ENCODE measurements at regions not wholly inside any gene's neighbourhood (a gene's known extent, or its start where the extent isn't known, plus 50 kb on each side); places are given as distances from the start of the nearest gene placed in this dataset.

GRCh38 chr6:21970569-21971300, 326.1 kb downstream of the PRL start:
- H3K79me2 ChIP-seq (ENCODE audit: low read length), result no peaks in the 10 kb centered on the region
- no peak overlapping the region for H2AFZ ChIP-seq (ENCODE audit: low read length)
- no peaks in the 10 kb centered on the region for H3K36me3 ChIP-seq (replicated peaks; ENCODE audit: insufficient read depth, low read length)
- H3K27me3 ChIP-seq (replicated peaks; ENCODE audit: insufficient read depth, low read length), result no peaks in the 10 kb centered on the region
- no peak overlapping the region for H3K4me3 ChIP-seq (ENCODE audit: low read length)
- H3K9me2 ChIP-seq (replicated peaks; ENCODE audit: insufficient read depth, low read length), result no peaks in the 10 kb centered on the region
- no peak for TF ChIP-seq CTCF (IDR thresholded peaks at IDR 0.05; ENCODE audit: low read length)
- no peak for TF ChIP-seq EZH2phosphoT487 (IDR thresholded peaks at IDR 0.05; ENCODE audit: low read length)
- TF ChIP-seq EZH2 (optimal IDR thresholded peaks at IDR 0.05; ENCODE audit: low read depth, low read length), result no peak
- no peaks in the 10 kb centered on the region; the same call in 1 of the 2 replicates for H3K9me3 ChIP-seq (replicated peaks; ENCODE audit: insufficient read depth, low read length)
- H3K4me2 ChIP-seq (ENCODE audit: low read depth, low read length), result no peak overlapping the region
- DNase-seq, result no peak
- no peaks in the 10 kb centered on the region for H3F3A ChIP-seq (ENCODE audit: insufficient read depth, low read length)
- no peaks in the 10 kb centered on the region for H3K4me1 ChIP-seq (ENCODE audit: low read length)
- H3K9ac ChIP-seq (ENCODE audit: low read length), result no peak overlapping the region
- no peak overlapping the region for H3K27ac ChIP-seq (ENCODE audit: low read length)
- no peaks in the 10 kb centered on the region for H4K20me1 ChIP-seq (ENCODE audit: insufficient read depth, low read length)

GRCh38 chr6:21971541-21971940, 325.3 kb downstream of the PRL start:
- Histone ChIP-seq H3K4me3 (ENCODE audit: low read length) (no peak overlapping the region), H3K27ac (ENCODE audit: low read length) (no peak overlapping the region), H3K27me3 (replicated peaks; ENCODE audit: insufficient read depth, low read length) (no peaks in the 10 kb centered on the region), H3K36me3 (replicated peaks; ENCODE audit: insufficient read depth, low read length) (no peaks in the 10 kb centered on the region), H3K4me1 (ENCODE audit: low read length) (no peaks in the 10 kb centered on the region), H3K79me2 (ENCODE audit: low read length) (no peaks in the 10 kb centered on the region), H4K20me1 (ENCODE audit: insufficient read depth, low read length) (no peaks in the 10 kb centered on the region), H2AFZ (ENCODE audit: low read length) (no peak overlapping the region), H3K9me2 (replicated peaks; ENCODE audit: insufficient read depth, low read length) (no peaks in the 10 kb centered on the region), H3K9me3 (replicated peaks; ENCODE audit: insufficient read depth, low read length) (no peaks in the 10 kb centered on the region; the same call in 1 of the 2 replicates), H3F3A (ENCODE audit: insufficient read depth, low read length) (no peaks in the 10 kb centered on the region), H3K9ac (ENCODE audit: low read length) (no peak overlapping the region), H3K4me2 (ENCODE audit: low read depth, low read length) (no peak overlapping the region)
- no peak for DNase-seq
- no peak for TF ChIP-seq EZH2 (optimal IDR thresholded peaks at IDR 0.05; ENCODE audit: low read depth, low read length)
- no peak for TF ChIP-seq EZH2phosphoT487 (IDR thresholded peaks at IDR 0.05; ENCODE audit: low read length)
- TF ChIP-seq CTCF (IDR thresholded peaks at IDR 0.05; ENCODE audit: low read length), result no peak

GRCh38 chr6:21972516-21972915, 324.3 kb downstream of the PRL start:
- H3K9ac ChIP-seq (ENCODE audit: low read length), result no peak overlapping the region
- H3F3A ChIP-seq (ENCODE audit: insufficient read depth, low read length), result no peaks in the 10 kb centered on the region
- no peak overlapping the region for H3K27ac ChIP-seq (ENCODE audit: low read length)
- H3K79me2 ChIP-seq (ENCODE audit: low read length), result no peaks in the 10 kb centered on the region
- TF ChIP-seq EZH2phosphoT487 (IDR thresholded peaks at IDR 0.05; ENCODE audit: low read length), result no peak
- no peak overlapping the region for H3K4me2 ChIP-seq (ENCODE audit: low read depth, low read length)
- H4K20me1 ChIP-seq (ENCODE audit: insufficient read depth, low read length), result no peaks in the 10 kb centered on the region
- no peaks in the 10 kb centered on the region; the same call in 1 of the 2 replicates for H3K9me3 ChIP-seq (replicated peaks; ENCODE audit: insufficient read depth, low read length)
- DNase-seq, result no peak
- H3K9me2 ChIP-seq (replicated peaks; ENCODE audit: insufficient read depth, low read length), result no peaks in the 10 kb centered on the region
- H3K36me3 ChIP-seq (replicated peaks; ENCODE audit: insufficient read depth, low read length), result no peaks in the 10 kb centered on the region
- H2AFZ ChIP-seq (ENCODE audit: low read length), result no peak overlapping the region
- H3K4me1 ChIP-seq (ENCODE audit: low read length), result no peaks in the 10 kb centered on the region
- no peaks in the 10 kb centered on the region for H3K27me3 ChIP-seq (replicated peaks; ENCODE audit: insufficient read depth, low read length)
- H3K4me3 ChIP-seq (ENCODE audit: low read length), result no peak overlapping the region

- H3K36me3 ChIP-seq (replicated peaks; ENCODE audit: insufficient read depth, low read length), result no peaks in the 10 kb centered on the region
Measured at GRCh38 chr6:21977346-21977745, 319.5 kb downstream of the PRL start.

More at GRCh38 chr6:21977346-21977745, 319.5 kb downstream of the PRL start:
- H3K4me2 ChIP-seq (ENCODE audit: low read depth, low read length), result no peak overlapping the region
- H3K4me1 ChIP-seq (ENCODE audit: low read length), result no peaks in the 10 kb centered on the region
- TF ChIP-seq EZH2 (optimal IDR thresholded peaks at IDR 0.05; ENCODE audit: low read depth, low read length) (no peak), CTCF (IDR thresholded peaks at IDR 0.05; ENCODE audit: low read length) (no peak), EZH2phosphoT487 (IDR thresholded peaks at IDR 0.05; ENCODE audit: low read length) (no peak)
- no peaks in the 10 kb centered on the region for H3K9me2 ChIP-seq (replicated peaks; ENCODE audit: insufficient read depth, low read length)
- H3K9ac ChIP-seq (ENCODE audit: low read length), result no peak overlapping the region
- no peaks in the 10 kb centered on the region for H3F3A ChIP-seq (ENCODE audit: insufficient read depth, low read length)
- H2AFZ ChIP-seq (ENCODE audit: low read length), result no peak overlapping the region
- H4K20me1 ChIP-seq (ENCODE audit: insufficient read depth, low read length), result no peaks in the 10 kb centered on the region
- no peak overlapping the region for H3K4me3 ChIP-seq (ENCODE audit: low read length)
- no peaks in the 10 kb centered on the region for H3K79me2 ChIP-seq (ENCODE audit: low read length)
- H3K27ac ChIP-seq (ENCODE audit: low read length), result no peak overlapping the region
- no peaks in the 10 kb centered on the region for H3K27me3 ChIP-seq (replicated peaks; ENCODE audit: insufficient read depth, low read length)
- DNase-seq, result no peak
- H3K9me3 ChIP-seq (replicated peaks; ENCODE audit: insufficient read depth, low read length), result no peaks in the 10 kb centered on the region; the same call in 1 of the 2 replicates

Measured in MM.1S (cell line).